ENCODE measurements at regions not wholly inside any gene's neighbourhood (a gene's known extent, or its start where the extent isn't known, plus 50 kb on each side); places are given as distances from the start of the nearest gene placed in this dataset.

- H3K36me3 Mint-ChIP-seq (ENCODE audit: low read depth) = no peaks in the 10 kb centered on the region
- DNase-seq (ENCODE audit: low spot score) = no peak
- H3K9me3 Mint-ChIP-seq (ENCODE audit: low read depth) = peaks cover 5% of the 10 kb centered on the region
- H3K4me3 Mint-ChIP-seq (ENCODE audit: unreplicated experiment) = no peak overlapping the region
- no peaks in the 10 kb centered on the region for H3K4me1 Mint-ChIP-seq (ENCODE audit: low read depth)
- H3K27me3 Mint-ChIP-seq (ENCODE audit: low read depth) = peaks cover 18% of the 10 kb centered on the region
- H3K27ac Mint-ChIP-seq (ENCODE audit: unreplicated experiment) = no peak overlapping the region
- TF ChIP-seq CTCF (IDR thresholded peaks at IDR 0.05) = no peak
Measured at GRCh38 chr16:79966226-79966625, 365.7 kb upstream of the MAF start.

GRCh38 chr16:79965718-79966117, 365.2 kb upstream of the MAF start:
- Mint-ChIP-seq H3K4me3 (ENCODE audit: unreplicated experiment) (no peak overlapping the region), H3K9me3 (ENCODE audit: low read depth) (peaks cover 5% of the 10 kb centered on the region), H3K4me1 (ENCODE audit: low read depth) (no peaks in the 10 kb centered on the region), H3K36me3 (ENCODE audit: low read depth) (no peaks in the 10 kb centered on the region), H3K27me3 (ENCODE audit: low read depth) (peaks cover 21% of the 10 kb centered on the region), H3K27ac (ENCODE audit: unreplicated experiment) (no peak overlapping the region)
- no peak for DNase-seq (ENCODE audit: low spot score)
- TF ChIP-seq CTCF (IDR thresholded peaks at IDR 0.05) = no peak

- no peak overlapping the region for H3K27ac Mint-ChIP-seq (ENCODE audit: unreplicated experiment)
Measured at GRCh38 chr16:79964104-79964503, 363.6 kb upstream of the MAF start.

GRCh38 chr16:79962962-79963361, 362.4 kb upstream of the MAF start:
- Mint-ChIP-seq H3K27ac (ENCODE audit: unreplicated experiment) (no peak overlapping the region), H3K36me3 (ENCODE audit: low read depth) (no peaks in the 10 kb centered on the region), H3K4me1 (ENCODE audit: low read depth) (no peaks in the 10 kb centered on the region), H3K27me3 (ENCODE audit: low read depth) (peaks cover 24% of the 10 kb centered on the region), H3K9me3 (ENCODE audit: low read depth) (peaks cover 5% of the 10 kb centered on the region), H3K4me3 (ENCODE audit: unreplicated experiment) (no peak overlapping the region)
- DNase-seq (ENCODE audit: low spot score) = no peak
- no peak for TF ChIP-seq CTCF (IDR thresholded peaks at IDR 0.05)

More at GRCh38 chr16:79964104-79964503, 363.6 kb upstream of the MAF start:
- Mint-ChIP-seq H3K4me1 (ENCODE audit: low read depth) (no peaks in the 10 kb centered on the region), H3K36me3 (ENCODE audit: low read depth) (no peaks in the 10 kb centered on the region), H3K27me3 (ENCODE audit: low read depth) (peaks cover 24% of the 10 kb centered on the region), H3K4me3 (ENCODE audit: unreplicated experiment) (no peak overlapping the region), H3K9me3 (ENCODE audit: low read depth) (peaks cover 5% of the 10 kb centered on the region)
- TF ChIP-seq CTCF (IDR thresholded peaks at IDR 0.05) = no peak
- no peak for DNase-seq (ENCODE audit: low spot score)

GRCh38 chr16:79959226-79959625, 358.7 kb upstream of the MAF start:
- Mint-ChIP-seq H3K9me3 (ENCODE audit: low read depth) (peaks cover 5% of the 10 kb centered on the region), H3K36me3 (ENCODE audit: low read depth) (no peaks in the 10 kb centered on the region), H3K4me3 (ENCODE audit: unreplicated experiment) (no peak overlapping the region), H3K27me3 (ENCODE audit: low read depth) (peaks cover 26% of the 10 kb centered on the region), H3K4me1 (ENCODE audit: low read depth) (no peaks in the 10 kb centered on the region), H3K27ac (ENCODE audit: unreplicated experiment) (no peak overlapping the region)
- no peak for TF ChIP-seq CTCF (IDR thresholded peaks at IDR 0.05)
- no peak for DNase-seq (ENCODE audit: low spot score)
